ENCODE measurements at regions not wholly inside any gene's neighbourhood (a gene's known extent, or its start where the extent isn't known, plus 50 kb on each side); places are given as distances from the start of the nearest gene placed in this dataset.

- POLR2A ChIA-PET, result interaction anchor here (0.9 kb wide), 1 partner anchor 16 kb away, joined by 3 read pairs; no protein-coding TSS in a partner anchor
- no TSS peak for BruUV-seq (replicated peaks)
- CTCF ChIA-PET (ENCODE audit: low intra/inter-chr PET ratio, low total read pairs), result no interaction called here
- Histone ChIP-seq H3K4me3 (replicated peaks in 1 of 3; ENCODE audit: insufficient read depth in 1 of 3, low read depth in 2 of 3, low read length in 3 of 3) (no peak overlapping the region), H3K36me3 (replicated peaks in 1 of 2; ENCODE audit: control insufficient read depth in 1 of 2, insufficient read depth in 2 of 2, low read length in 2 of 2) (no peaks in the 10 kb centered on the region), H4K20me1 (ENCODE audit: insufficient read depth, low read length) (no peaks in the 10 kb centered on the region), H2AFZ (ENCODE audit: low read length) (no peak overlapping the region), H3K9me3 (ENCODE audit: low read length) (no peaks in the 10 kb centered on the region), H3K4me2 (ENCODE audit: low read depth, low read length) (no peak overlapping the region), H3K27ac (ENCODE audit: extremely low read length, insufficient read depth, low read length) (no peak overlapping the region), H3K79me2 (ENCODE audit: insufficient read depth, low read length) (no peaks in the 10 kb centered on the region), H3K27me3 (ENCODE audit: control insufficient read depth in 1 of 2, insufficient read depth in 2 of 2, low read length in 2 of 2) (no peaks in the 10 kb centered on the region), H3K4me1 (ENCODE audit: insufficient read depth, low read length) (peaks cover 7% of the 10 kb centered on the region; the same call in 1 of the 2 replicates), H3K9ac (ENCODE audit: insufficient read depth, low read depth, low read length) (no peak overlapping the region)
- in situ Hi-C loops (cut with HindIII; ENCODE audit: extremely low pct_ligation_motif_present, low pct_unique_long_range_greater_than_20kb), result no loop called here
- intact Hi-C loops (cut with micrococcal nuclease; ENCODE audit: unreplicated experiment), result no loop called here
- no peak for DNase-seq (ENCODE audit: low spot score)
- no peak for FAIRE-seq
- 27% methylated on average over 5 of the region's 5 CpGs for WGBS (ENCODE audit: low lambda C conversion rate)
- ATAC-seq, result no peak
- TF ChIP-seq PRDM15 (CRISPR knock-in tag; IDR thresholded peaks at IDR 0.05) (no peak), ATF7 (IDR thresholded peaks at IDR 0.05) (peak; percentile 44; the same call in 1 of the 2 replicates), ATF7 (CRISPR knock-in tag; IDR thresholded peaks at IDR 0.05) (no peak)
Observed at GRCh38 chr3:5348229-5348902, 160.9 kb downstream of the EDEM1 start.

GRCh38 chr3:5349343-5349742 lies 161.8 kb downstream of the EDEM1 start:
- FAIRE-seq, result no peak
- Histone ChIP-seq H3K27ac (ENCODE audit: extremely low read length, insufficient read depth, low read length) (no peak overlapping the region), H3K4me3 (replicated peaks in 1 of 3; ENCODE audit: insufficient read depth in 1 of 3, low read depth in 2 of 3, low read length in 3 of 3) (no peak overlapping the region), H3K4me1 (ENCODE audit: insufficient read depth, low read length) (peaks cover 5% of the 10 kb centered on the region; the same call in 1 of the 2 replicates), H3K9ac (ENCODE audit: insufficient read depth, low read depth, low read length) (no peak overlapping the region), H3K4me2 (ENCODE audit: low read depth, low read length) (no peak overlapping the region), H3K36me3 (replicated peaks in 1 of 2; ENCODE audit: control insufficient read depth in 1 of 2, insufficient read depth in 2 of 2, low read length in 2 of 2) (no peaks in the 10 kb centered on the region), H3K9me3 (ENCODE audit: low read length) (no peaks in the 10 kb centered on the region), H3K79me2 (ENCODE audit: insufficient read depth, low read length) (no peaks in the 10 kb centered on the region), H3K27me3 (ENCODE audit: control insufficient read depth in 1 of 2, insufficient read depth in 2 of 2, low read length in 2 of 2) (no peaks in the 10 kb centered on the region), H4K20me1 (ENCODE audit: insufficient read depth, low read length) (no peaks in the 10 kb centered on the region), H2AFZ (ENCODE audit: low read length) (no peak overlapping the region)
- TF ChIP-seq ZNF12 (CRISPR knock-in tag; IDR thresholded peaks at IDR 0.05) (peak; percentile 95), NFE2L2 (IDR thresholded peaks at IDR 0.05; ENCODE audit: low read length) (peak; percentile 52; the same call in 1 of the 2 replicates), ARNT (IDR thresholded peaks at IDR 0.05) (no peak), MAFK (conservative IDR thresholded peaks at IDR 0.05 in 1 of 2, IDR thresholded peaks at IDR 0.05 in 1 of 2; ENCODE audit: low read length in 2 of 2) (0 out of 4 replicates have a peak, but pooled peaks of 1 of the 2 experiments have one; percentile 6), RBAK (CRISPR knock-in tag; IDR thresholded peaks at IDR 0.05) (no peak)
- POLR2A ChIA-PET, result interaction anchor here (0.9 kb wide), 1 partner anchor 17 kb away, joined by 3 read pairs; no protein-coding TSS in a partner anchor
- no TSS peak for BruUV-seq (replicated peaks)
- CTCF ChIA-PET (ENCODE audit: low intra/inter-chr PET ratio, low total read pairs), result no interaction called here
- intact Hi-C loops (cut with micrococcal nuclease; ENCODE audit: unreplicated experiment), result no loop called here
- in situ Hi-C loops (cut with HindIII; ENCODE audit: extremely low pct_ligation_motif_present, low pct_unique_long_range_greater_than_20kb), result no loop called here
- 50% methylated on average over 2 of the region's 2 CpGs for WGBS (ENCODE audit: low lambda C conversion rate)
- ATAC-seq, result no peak
- no peak for DNase-seq (ENCODE audit: low spot score)
